Neuronal stem cell (in vitro differentiated cells): ENCODE measurements at regions not wholly inside any gene's neighbourhood (a gene's known extent, or its start where the extent isn't known, plus 50 kb on each side); places are given as distances from the start of the nearest gene placed in this dataset.

ENCODE experiments used
- DNase-seq: peaks from one replicate; pipeline ENCODE4 v3.0.0-alpha.2; 2013; ENCODE audit warnings: low spot score
- H2AFZ ChIP-seq: one replicate; pipeline ENCODE4 v1.6.1; 2013; ENCODE audit warnings: mild to moderate bottlenecking, low read length, inconsistent platforms
- H2AK5ac ChIP-seq: 2 replicates; pipeline ENCODE4 v1.6.1; 2013; ENCODE audit warnings: low read depth, mild to moderate bottlenecking, inconsistent platforms, low read length, moderate library complexity, mixed read lengths
- H2BK120ac ChIP-seq: 2 replicates; pipeline ENCODE4 v1.6.1; 2013; ENCODE audit warnings: low read depth, mild to moderate bottlenecking, inconsistent platforms, low read length, moderate library complexity, mixed read lengths
- H2BK12ac ChIP-seq: one replicate; pipeline ENCODE4 v1.6.1; 2013; ENCODE audit warnings: low read length, inconsistent platforms
- H2BK15ac ChIP-seq: 2 replicates; pipeline ENCODE4 v1.6.1; 2013; ENCODE audit warnings: mild to moderate bottlenecking, low read length, inconsistent platforms, mixed read lengths
- H2BK5ac ChIP-seq: one replicate; pipeline ENCODE4 v1.6.1; 2013; ENCODE audit warnings: inconsistent platforms, mild to moderate bottlenecking, low read length, moderate library complexity
- H3K14ac ChIP-seq: one replicate; pipeline ENCODE4 v1.6.1; 2013; ENCODE audit warnings: low read length, inconsistent platforms
- H3K18ac ChIP-seq: 2 replicates; pipeline ENCODE4 v1.6.1; 2013; ENCODE audit warnings: low read length, inconsistent platforms
- H3K23ac ChIP-seq: 2 replicates; pipeline ENCODE4 v1.6.1; 2013; ENCODE audit warnings: low read depth, mild to moderate bottlenecking, mixed read lengths, low read length, inconsistent platforms; ENCODE audit not compliant: poor library complexity
- H3K27ac ChIP-seq: replicated peaks from 3 replicates; pipeline ENCODE4 v1.5.1; 2013; ENCODE audit warnings: low read length, inconsistent platforms
- H3K27me3 ChIP-seq, 3 experiments: 2 replicates each; pipeline ENCODE4 v1.6.1; 2013; ENCODE audit warnings: low read length in 3 of 3, mild to moderate bottlenecking in 2 of 3, inconsistent platforms in 1 of 3, low read depth in 1 of 3, mixed read lengths in 1 of 3, moderate library complexity in 1 of 3; ENCODE audit not compliant: control insufficient read depth in 3 of 3, insufficient read depth in 3 of 3
- H3K36me3 ChIP-seq, 2 donors: replicated peaks in 1 of 2; 2 replicates each; pipeline ENCODE4 v1.6.1; 2013; ENCODE audit warnings: low read length in 2 of 2; ENCODE audit not compliant: control insufficient read depth in 2 of 2, insufficient read depth in 2 of 2
- H3K4ac ChIP-seq: 2 replicates; pipeline ENCODE4 v1.6.1; 2013; ENCODE audit warnings: inconsistent platforms, mild to moderate bottlenecking, low read length, moderate library complexity
- H3K4me1 ChIP-seq, 2 donors: 1 replicate in 1 of 2; 2 replicates in 1 of 2; pipeline ENCODE4 v1.6.1; 2013; ENCODE audit warnings: low read length in 2 of 2, low read depth in 1 of 2; ENCODE audit not compliant: control insufficient read depth in 2 of 2, insufficient read depth in 1 of 2
- H3K4me2 ChIP-seq: one replicate; pipeline ENCODE4 v1.6.1; 2013; ENCODE audit warnings: mild to moderate bottlenecking, low read length, inconsistent platforms; ENCODE audit not compliant: insufficient read depth, poor library complexity, severe bottlenecking
- H3K4me3 ChIP-seq, 2 donors: 2 replicates each; pipeline ENCODE4 v1.5.1; 2013; ENCODE audit warnings: low read length in 2 of 2, mild to moderate bottlenecking in 2 of 2, inconsistent platforms in 1 of 2, moderate library complexity in 1 of 2
- H3K79me1 ChIP-seq: one replicate; pipeline ENCODE4 v1.6.1; 2013; ENCODE audit warnings: low read depth, mild to moderate bottlenecking, inconsistent platforms, low read length, moderate library complexity
- H3K9ac ChIP-seq: one replicate; pipeline ENCODE4 v1.6.1; 2013; ENCODE audit warnings: mild to moderate bottlenecking, low read depth, low read length, inconsistent platforms; ENCODE audit not compliant: poor library complexity
- H3K9me3 ChIP-seq, 2 donors: replicated peaks in 1 of 2; 2 replicates each; pipeline versions ENCODE3 to v1.6.1; 2013; ENCODE audit warnings: low read length in 2 of 2, mild to moderate bottlenecking in 2 of 2, inconsistent platforms in 1 of 2, low read depth in 1 of 2, mixed read lengths in 1 of 2, moderate library complexity in 1 of 2; ENCODE audit not compliant: control insufficient read depth in 2 of 2, insufficient read depth in 1 of 2
- H4K8ac ChIP-seq: one replicate; pipeline ENCODE4 v1.6.1; 2013; ENCODE audit warnings: low read depth, mild to moderate bottlenecking, inconsistent platforms, low read length, moderate library complexity
- H4K91ac ChIP-seq: one replicate; pipeline ENCODE4 v1.6.1; 2013; ENCODE audit warnings: low read length, low read depth, mild to moderate bottlenecking, inconsistent platforms; ENCODE audit not compliant: poor library complexity
- WGBS, 2 donors: extraction: QIAGEN DNeasy Blood & Tissue Kit; methylation state at CpG; one replicate each; pipeline ENCODE4 v1.1.7; 2013; ENCODE audit warnings: missing lambda C conversion rate in 2 of 2, mixed read lengths in 1 of 2; ENCODE audit not compliant: insufficient read length in 2 of 2, insufficient replicate concordance in 1 of 2; ENCODE audit errors: extremely low coverage in 2 of 2; 5-methylcytosine and 5-hydroxymethylcytosine counted together

DNA sequence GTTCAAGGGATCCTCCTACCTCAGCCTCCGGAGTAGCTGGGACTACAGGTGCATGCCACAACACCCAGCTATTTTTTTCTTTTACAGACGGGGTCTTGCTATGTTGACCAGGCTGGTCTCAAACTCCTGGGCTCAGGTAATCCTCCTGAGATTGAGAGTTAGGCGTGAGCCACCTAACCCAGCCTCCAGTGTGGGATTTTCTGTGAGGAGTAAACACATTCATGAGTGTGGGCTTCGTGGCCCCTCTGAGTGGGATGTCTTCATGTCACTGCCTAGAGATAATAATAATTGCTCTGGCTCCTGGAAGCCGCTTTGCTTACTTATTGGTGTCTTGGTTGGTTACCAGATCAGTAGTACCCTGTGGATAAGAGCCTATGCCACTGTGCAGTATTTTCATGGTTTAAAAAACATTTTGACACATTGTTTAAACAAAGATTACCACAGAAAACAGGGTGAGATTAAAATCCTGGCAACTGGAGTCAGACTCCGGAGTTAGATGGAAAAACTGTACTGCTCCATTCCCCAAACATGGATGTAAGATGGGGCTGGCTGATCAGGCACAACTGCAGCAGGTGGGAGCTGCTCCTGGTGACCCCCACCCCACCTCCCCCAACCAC is 159.1 kb upstream of the RAB4A start:
- WGBS, 2 donors, result no CpG with 5 or more reads among the region's 6 CpGs

DNA sequence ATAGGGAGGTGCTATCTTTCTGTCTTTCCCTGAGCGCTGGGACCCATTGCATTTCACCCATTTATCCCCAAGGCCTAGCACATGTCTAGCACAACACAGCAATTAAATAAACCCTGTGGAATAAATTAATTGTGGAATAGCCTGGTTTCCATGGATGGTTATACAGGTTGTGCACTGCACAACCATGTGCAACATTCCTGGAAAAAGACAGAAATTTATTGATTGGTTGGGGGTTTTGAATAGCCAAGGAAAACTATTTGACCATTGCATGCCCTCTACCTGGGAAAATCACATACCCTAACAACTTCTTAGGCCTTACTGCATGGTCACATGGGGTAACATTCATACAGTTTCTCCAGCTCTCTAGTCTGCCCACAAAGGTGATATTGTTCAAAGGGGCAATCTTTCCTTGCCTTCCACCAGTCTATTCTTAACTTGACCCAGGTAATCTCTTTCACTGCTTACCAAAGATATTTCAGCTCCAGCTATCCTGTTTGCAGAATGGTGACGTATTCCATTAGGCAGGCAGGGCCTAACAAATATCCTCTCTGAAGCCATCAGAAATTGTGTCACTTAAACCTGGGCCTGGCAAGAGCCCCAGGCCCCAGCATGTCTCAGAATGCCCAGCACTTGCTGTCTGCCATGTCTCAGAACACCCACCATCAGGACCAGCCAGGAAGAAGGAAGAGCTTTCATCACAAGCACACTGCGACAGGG is 157.9 kb upstream of the RAB4A start:
- Histone ChIP-seq H3K4me2 (no peak overlapping the region), H3K4ac (no peak overlapping the region), H3K27me3 (no peaks in the 10 kb centered on the region), H3K36me3 (no peaks in the 10 kb centered on the region), H3K9me3 (no peaks in the 10 kb centered on the region), H3K23ac (no peak overlapping the region), H3K4me1 (peaks cover 0 to 16% of the 10 kb centered on the region in 2 donors), H3K4me3 (no peak overlapping the region), H2AFZ (no peak overlapping the region), H4K8ac (no peak overlapping the region), H2BK15ac (no peak overlapping the region), H3K27ac (no peak overlapping the region), H3K14ac (no peak overlapping the region), H2AK5ac (no peak overlapping the region), H4K91ac (no peak overlapping the region), H3K9ac (no peak overlapping the region), H2BK12ac (no peak overlapping the region), H3K79me1 (no peaks in the 10 kb centered on the region), H2BK120ac (no peak overlapping the region), H2BK5ac (no peak overlapping the region), H3K18ac (no peak overlapping the region)
- WGBS, 2 donors, result no CpG with 5 or more reads among the region's 3 CpGs
- DNase-seq, result no peak

More for the DNA sequence above, 159.1 kb upstream of the RAB4A start:
- Histone ChIP-seq H3K14ac (no peak overlapping the region), H2AK5ac (no peak overlapping the region), H3K9me3 (no peaks in the 10 kb centered on the region), H3K4me3 (no peak overlapping the region), H2BK15ac (no peak overlapping the region), H3K27ac (no peak overlapping the region), H2AFZ (no peak overlapping the region), H4K91ac (no peak overlapping the region), H3K23ac (no peak overlapping the region), H4K8ac (no peak overlapping the region), H2BK5ac (no peak overlapping the region), H2BK12ac (no peak overlapping the region), H2BK120ac (no peak overlapping the region), H3K27me3 (no peaks in the 10 kb centered on the region), H3K36me3 (no peaks in the 10 kb centered on the region), H3K4me2 (no peak overlapping the region), H3K79me1 (no peaks in the 10 kb centered on the region), H3K9ac (no peak overlapping the region), H3K18ac (no peak overlapping the region), H3K4ac (no peak overlapping the region), H3K4me1 (peaks cover 0 to 16% of the 10 kb centered on the region in 2 donors)
- DNase-seq, result no peak

DNA sequence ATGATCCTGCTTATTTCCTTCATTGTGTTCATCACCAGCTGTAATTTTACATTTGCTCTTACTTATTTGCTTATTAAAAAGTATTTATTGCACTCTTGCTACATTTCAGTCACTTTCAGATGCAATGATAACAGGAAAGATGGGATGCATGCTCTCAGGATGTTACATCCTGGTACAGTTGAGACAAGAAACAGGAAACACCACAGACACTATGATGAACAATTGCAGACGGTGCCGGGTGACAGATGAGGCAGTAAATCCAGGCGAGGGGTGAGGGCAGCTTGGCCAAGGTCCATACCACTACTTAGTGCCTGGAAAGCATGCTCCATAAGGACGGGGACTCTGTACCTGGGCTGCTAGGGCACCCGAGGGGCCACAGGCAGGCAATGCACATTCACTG is 156.6 kb upstream of the RAB4A start:
- peaks cover 0 to 6% of the 10 kb centered on the region in 2 donors for H3K4me1 ChIP-seq
- H3K9ac ChIP-seq, result no peak overlapping the region
- H4K8ac ChIP-seq, result no peak overlapping the region
- no peak overlapping the region for H3K4ac ChIP-seq
- no peak overlapping the region for H3K4me3 ChIP-seq
- H2BK12ac ChIP-seq, result no peak overlapping the region
- no peak for DNase-seq
- no peak overlapping the region for H2BK5ac ChIP-seq
- no peak overlapping the region for H3K27ac ChIP-seq
- H4K91ac ChIP-seq, result no peak overlapping the region
- no peaks in the 10 kb centered on the region for H3K79me1 ChIP-seq
- H3K4me2 ChIP-seq, result no peak overlapping the region
- H3K27me3 ChIP-seq, result no peaks in the 10 kb centered on the region
- H2AFZ ChIP-seq, result no peak overlapping the region
- no peak overlapping the region for H3K18ac ChIP-seq
- H2BK15ac ChIP-seq, result no peak overlapping the region
- H3K14ac ChIP-seq, result no peak overlapping the region
- peaks cover 0 to 2% of the 10 kb centered on the region in 2 donors for H3K9me3 ChIP-seq
- H2AK5ac ChIP-seq, result no peak overlapping the region
- H3K36me3 ChIP-seq, result no peaks in the 10 kb centered on the region
- no CpG with 5 or more reads among the region's 5 CpGs for WGBS, 2 donors
- H2BK120ac ChIP-seq, result no peak overlapping the region
- H3K23ac ChIP-seq, result no peak overlapping the region

DNA sequence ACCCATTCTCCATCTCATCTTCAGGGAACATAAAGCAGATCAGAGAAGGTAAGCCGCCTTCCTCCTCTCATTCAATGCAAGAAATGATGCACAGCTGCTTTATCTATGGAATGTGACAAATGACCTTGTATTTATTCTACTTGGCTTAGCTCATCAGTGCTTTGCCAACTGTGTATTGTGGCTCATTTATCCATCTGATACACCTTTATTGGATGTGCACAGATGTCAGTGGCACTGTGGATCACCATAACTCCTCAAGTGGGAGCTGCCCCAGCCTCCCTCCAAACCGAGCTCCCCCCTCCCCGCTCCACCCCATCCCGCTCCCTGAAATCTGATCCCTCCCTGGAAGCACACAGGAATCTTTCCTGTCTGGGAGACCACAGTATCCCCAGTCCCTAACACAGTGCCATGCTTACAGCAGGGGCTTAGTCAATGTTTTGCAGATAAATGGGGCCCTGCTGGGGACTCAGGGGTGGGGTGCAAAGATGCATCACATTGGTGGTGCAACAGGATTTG is 156.0 kb upstream of the RAB4A start:
- peak overlapping the region; percentile 35 for H3K4me2 ChIP-seq
- no peak overlapping the region for H2BK12ac ChIP-seq
- H2AK5ac ChIP-seq, result no peak overlapping the region
- no peaks in the 10 kb centered on the region for H3K27me3 ChIP-seq
- no peaks in the 10 kb centered on the region for H3K36me3 ChIP-seq
- peak overlapping the region; percentile 6 for H4K91ac ChIP-seq
- H2BK120ac ChIP-seq, result no peak overlapping the region
- peaks cover 0 to 5% of the 10 kb centered on the region in 2 donors for H3K4me1 ChIP-seq
- H3K9me3 ChIP-seq, result peaks cover 0 to 4% of the 10 kb centered on the region in 2 donors
- H3K79me1 ChIP-seq, result no peaks in the 10 kb centered on the region
- no peak overlapping the region for H3K4ac ChIP-seq
- no peak overlapping the region for H3K27ac ChIP-seq
- H2BK5ac ChIP-seq, result no peak overlapping the region
- no peak overlapping the region for H2AFZ ChIP-seq
- no peak overlapping the region for H3K9ac ChIP-seq
- H4K8ac ChIP-seq, result no peak overlapping the region
- H3K14ac ChIP-seq, result no peak overlapping the region
- H2BK15ac ChIP-seq, result no peak overlapping the region
- WGBS, 2 donors, result no CpG with 5 or more reads among the region's 4 CpGs
- no peak overlapping the region for H3K4me3 ChIP-seq
- H3K18ac ChIP-seq, result no peak overlapping the region
- H3K23ac ChIP-seq, result no peak overlapping the region
- no peak for DNase-seq
